Calu3 (cell line): ENCODE measurements at regions not wholly inside any gene's neighbourhood (a gene's known extent, or its start where the extent isn't known, plus 50 kb on each side); places are given as distances from the start of the nearest gene placed in this dataset.

ENCODE experiments used
- BruUV-seq: library from RNA; stranded (reverse); fragments of 400-500 nt; replicated peaks from 2 replicates; lab custom pipeline; 2021; lab: Mats Ljungman, UMichigan
- CTCF ChIA-PET: fragments of 300-600 bp; sonication (Branson Sonifier 250); formaldehyde crosslinking; loops from one replicate; lab custom pipeline; 2022; ENCODE audit warnings: antibody characterized with exemption; lab: Charles Lee
- DNase-seq: peaks from one replicate; pipeline ENCODE4 v3.0.0; 2022
- H3K27ac Mint-ChIP-seq: one replicate; pipeline ENCODE4 v1.8.0; 2022; ENCODE audit warnings: mixed read lengths; ENCODE audit not compliant: unreplicated experiment
- H3K27me3 Mint-ChIP-seq: one replicate; pipeline ENCODE4 v1.8.0; 2022; ENCODE audit warnings: mixed read lengths; ENCODE audit not compliant: unreplicated experiment
- H3K36me3 Mint-ChIP-seq: one replicate; pipeline ENCODE4 v1.8.0; 2022; ENCODE audit warnings: mild to moderate bottlenecking, moderate library complexity, mixed read lengths; ENCODE audit not compliant: insufficient read depth, unreplicated experiment
- H3K4me1 Mint-ChIP-seq: one replicate; pipeline ENCODE4 v1.8.0; 2022; ENCODE audit warnings: mild to moderate bottlenecking, low read depth, mixed read lengths; ENCODE audit not compliant: unreplicated experiment
- H3K4me3 Mint-ChIP-seq: one replicate; pipeline ENCODE4 v1.8.0; 2022; ENCODE audit warnings: mild to moderate bottlenecking, low read depth, moderate library complexity, mixed read lengths; ENCODE audit not compliant: unreplicated experiment
- H3K9me3 Mint-ChIP-seq: one replicate; pipeline ENCODE4 v1.8.0; 2022; ENCODE audit warnings: low read depth, mixed read lengths; ENCODE audit not compliant: unreplicated experiment
- intact Hi-C: fragments of 100-400 bp; cut with micrococcal nuclease; formaldehyde crosslinking; loops from one replicate; pipeline ENCODE4 v1.10.0; 2022; ENCODE audit not compliant: unreplicated experiment
- TF ChIP-seq, protein P1 (sequence below): fragments of 200-600 bp; IDR thresholded peaks from one replicate; pipeline ENCODE4 v1.8.0; 2022; ENCODE audit warnings: antibody characterized with exemption; ENCODE audit not compliant: unreplicated experiment

DNA sequence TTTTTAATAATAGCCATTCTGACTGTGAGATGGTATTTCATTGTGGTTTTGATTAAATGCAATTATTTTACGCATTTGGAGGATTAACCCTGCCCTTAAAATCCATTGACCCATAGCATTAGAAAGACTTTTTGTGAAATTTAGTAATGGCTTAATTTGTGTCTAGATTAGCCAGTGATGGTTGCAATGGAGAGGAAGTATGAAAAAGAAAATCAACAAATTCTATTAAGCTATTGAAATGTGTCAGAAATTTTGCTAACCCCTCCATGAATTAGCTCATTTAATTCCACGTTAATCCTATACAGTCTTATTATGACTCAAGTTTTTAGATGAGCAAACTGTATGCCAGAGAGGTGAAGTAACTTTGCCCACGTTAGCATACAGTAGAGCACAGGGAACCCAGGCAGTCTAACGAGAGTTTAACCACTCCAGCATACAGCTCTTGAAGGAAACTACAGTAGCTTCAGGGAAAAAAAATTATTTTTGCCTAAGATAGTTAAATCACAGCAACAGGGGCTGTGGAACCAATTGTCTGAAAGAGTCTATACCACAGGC lies 158.2 kb upstream of the PPP2R2B start:
- CTCF ChIA-PET: interaction anchor here (0.8 kb wide), 1 partner anchor 16 kb away, joined by 4 read pairs; no protein-coding TSS in a partner anchor
- no peak for DNase-seq
- Mint-ChIP-seq H3K27me3 (no peaks in the 10 kb centered on the region), H3K4me3 (no peak overlapping the region), H3K9me3 (peaks cover 4% of the 10 kb centered on the region), H3K36me3 (no peaks in the 10 kb centered on the region), H3K4me1 (peaks cover 17% of the 10 kb centered on the region), H3K27ac (no peak overlapping the region)
- TF ChIP-seq, protein P1, sequence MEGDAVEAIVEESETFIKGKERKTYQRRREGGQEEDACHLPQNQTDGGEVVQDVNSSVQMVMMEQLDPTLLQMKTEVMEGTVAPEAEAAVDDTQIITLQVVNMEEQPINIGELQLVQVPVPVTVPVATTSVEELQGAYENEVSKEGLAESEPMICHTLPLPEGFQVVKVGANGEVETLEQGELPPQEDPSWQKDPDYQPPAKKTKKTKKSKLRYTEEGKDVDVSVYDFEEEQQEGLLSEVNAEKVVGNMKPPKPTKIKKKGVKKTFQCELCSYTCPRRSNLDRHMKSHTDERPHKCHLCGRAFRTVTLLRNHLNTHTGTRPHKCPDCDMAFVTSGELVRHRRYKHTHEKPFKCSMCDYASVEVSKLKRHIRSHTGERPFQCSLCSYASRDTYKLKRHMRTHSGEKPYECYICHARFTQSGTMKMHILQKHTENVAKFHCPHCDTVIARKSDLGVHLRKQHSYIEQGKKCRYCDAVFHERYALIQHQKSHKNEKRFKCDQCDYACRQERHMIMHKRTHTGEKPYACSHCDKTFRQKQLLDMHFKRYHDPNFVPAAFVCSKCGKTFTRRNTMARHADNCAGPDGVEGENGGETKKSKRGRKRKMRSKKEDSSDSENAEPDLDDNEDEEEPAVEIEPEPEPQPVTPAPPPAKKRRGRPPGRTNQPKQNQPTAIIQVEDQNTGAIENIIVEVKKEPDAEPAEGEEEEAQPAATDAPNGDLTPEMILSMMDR: no peak
- intact Hi-C loops: no loop called here
- no TSS peak for BruUV-seq

DNA sequence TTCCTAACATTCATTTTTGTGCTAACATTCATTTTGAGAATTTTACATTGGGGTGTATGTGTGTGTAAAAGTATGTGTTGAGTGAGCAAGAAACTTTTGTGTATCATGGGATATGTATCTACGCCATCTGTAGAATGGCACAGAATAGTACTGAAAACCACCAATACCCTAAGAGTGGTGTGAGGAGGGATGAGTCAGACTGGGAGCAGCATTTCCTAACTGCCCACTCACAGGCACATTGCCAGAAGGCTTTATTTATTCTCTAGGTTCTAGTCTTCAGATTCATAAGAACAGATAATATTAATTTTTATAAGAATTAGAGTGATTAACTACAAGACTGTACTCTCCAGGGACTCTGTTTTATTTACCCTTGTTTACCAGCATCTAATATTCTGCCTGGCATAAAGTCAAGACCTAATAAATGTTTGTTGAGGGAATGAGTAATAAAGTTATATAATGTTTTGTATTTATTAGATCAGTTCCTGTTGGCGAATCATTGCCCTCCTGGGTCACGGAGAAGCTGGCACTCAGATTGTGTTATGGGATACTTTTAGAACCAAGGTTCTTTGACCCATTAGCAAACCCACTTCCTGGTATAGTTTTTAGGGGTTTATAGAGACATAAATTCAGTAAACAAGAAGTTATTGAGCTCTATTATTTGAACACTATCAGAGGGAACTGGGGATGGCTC lies 159.1 kb upstream of the PPP2R2B start:
- BruUV-seq: no TSS peak
- TF ChIP-seq, protein P1: no peak
- peaks cover 17% of the 10 kb centered on the region for H3K4me1 Mint-ChIP-seq
- peak; percentile 47 for DNase-seq
- intact Hi-C loops: no loop called here
- peaks cover 2% of the 10 kb centered on the region for H3K9me3 Mint-ChIP-seq
- peak overlapping the region; percentile 38 for H3K27ac Mint-ChIP-seq
- H3K36me3 Mint-ChIP-seq: no peaks in the 10 kb centered on the region
- CTCF ChIA-PET: interaction anchor here (0.6 kb wide), 1 partner anchor 10 kb away, joined by 3 read pairs; no protein-coding TSS in a partner anchor
- H3K4me3 Mint-ChIP-seq: no peak overlapping the region
- H3K27me3 Mint-ChIP-seq: peaks cover 8% of the 10 kb centered on the region

DNA sequence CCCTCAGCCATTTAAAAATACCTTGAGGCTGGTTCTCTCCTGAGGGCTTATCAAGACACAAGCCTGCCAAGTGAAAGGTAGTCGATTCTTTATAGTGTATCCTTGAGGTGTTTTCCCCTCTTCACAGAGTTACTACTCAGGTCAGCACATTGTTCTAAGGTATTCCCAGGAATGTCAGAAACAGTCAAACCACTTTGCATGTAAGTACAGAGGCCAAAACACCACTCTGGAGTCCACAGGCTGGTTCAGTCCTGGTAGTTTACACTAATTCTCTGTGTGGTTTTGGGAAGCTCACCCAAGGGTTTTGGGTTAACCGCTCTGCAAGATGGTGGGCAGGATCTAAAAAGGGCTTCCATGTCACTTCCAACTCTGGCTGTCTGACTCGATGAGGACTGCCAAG lies 162.3 kb upstream of the PPP2R2B start:
- Mint-ChIP-seq H3K27ac (no peak overlapping the region), H3K4me1 (peaks cover 17% of the 10 kb centered on the region), H3K36me3 (no peaks in the 10 kb centered on the region), H3K9me3 (no peaks in the 10 kb centered on the region), H3K4me3 (no peak overlapping the region), H3K27me3 (peaks cover 15% of the 10 kb centered on the region)
- no TSS peak for BruUV-seq
- TF ChIP-seq, protein P1: no peak
- CTCF ChIA-PET: no interaction called here
- intact Hi-C loops: no loop called here
- no peak for DNase-seq

DNA sequence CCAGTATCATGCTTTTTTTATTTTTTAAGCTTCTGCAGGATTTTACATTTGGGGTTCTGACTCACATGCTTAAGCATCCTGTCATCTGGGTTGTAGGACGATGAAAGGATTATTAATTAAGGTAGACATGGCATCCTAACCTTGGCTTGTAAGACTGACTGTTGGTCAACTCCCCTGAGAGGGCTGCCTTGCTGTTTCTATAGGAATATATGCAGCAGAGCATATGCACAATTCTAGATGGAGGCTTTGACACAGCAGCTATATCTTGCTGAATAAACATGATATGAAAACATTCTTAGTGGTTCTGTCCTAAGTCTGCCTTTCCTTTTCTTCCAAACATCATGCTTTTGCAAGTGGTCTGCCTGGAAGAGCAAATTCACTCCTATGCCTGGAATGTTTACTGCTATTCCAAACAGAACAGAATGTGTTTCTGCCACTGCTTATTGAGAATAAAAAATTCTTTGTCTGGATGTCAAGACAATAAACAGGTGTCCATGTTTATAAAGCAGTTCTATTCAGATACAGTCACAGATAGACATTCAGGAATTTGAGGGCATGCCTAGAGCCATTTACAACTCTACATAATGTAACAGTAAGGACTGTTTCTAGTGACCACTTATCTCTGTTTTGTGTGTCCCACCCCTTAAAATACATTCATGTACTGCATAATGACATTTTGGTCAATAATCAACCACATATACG lies 166.2 kb upstream of the PPP2R2B start:
- no peak overlapping the region for H3K4me3 Mint-ChIP-seq

More for the DNA sequence above, 166.2 kb upstream of the PPP2R2B start:
- no TSS peak for BruUV-seq
- no peaks in the 10 kb centered on the region for H3K9me3 Mint-ChIP-seq
- H3K36me3 Mint-ChIP-seq: no peaks in the 10 kb centered on the region
- TF ChIP-seq, protein P1: no peak
- CTCF ChIA-PET: no interaction called here
- intact Hi-C loops: no loop called here
- H3K4me1 Mint-ChIP-seq: no peaks in the 10 kb centered on the region
- no peak overlapping the region for H3K27ac Mint-ChIP-seq
- H3K27me3 Mint-ChIP-seq: peaks cover 15% of the 10 kb centered on the region
- no peak for DNase-seq
